ENCODE measurements at regions not wholly inside any gene's neighbourhood (a gene's known extent, or its start where the extent isn't known, plus 50 kb on each side); places are given as distances from the start of the nearest gene placed in this dataset.
"Not testable (repeated sequence)": the region's sequence is repeated elsewhere in the genome, so short reads cannot be mapped to it uniquely, and the experiment has no call there.

DNA sequence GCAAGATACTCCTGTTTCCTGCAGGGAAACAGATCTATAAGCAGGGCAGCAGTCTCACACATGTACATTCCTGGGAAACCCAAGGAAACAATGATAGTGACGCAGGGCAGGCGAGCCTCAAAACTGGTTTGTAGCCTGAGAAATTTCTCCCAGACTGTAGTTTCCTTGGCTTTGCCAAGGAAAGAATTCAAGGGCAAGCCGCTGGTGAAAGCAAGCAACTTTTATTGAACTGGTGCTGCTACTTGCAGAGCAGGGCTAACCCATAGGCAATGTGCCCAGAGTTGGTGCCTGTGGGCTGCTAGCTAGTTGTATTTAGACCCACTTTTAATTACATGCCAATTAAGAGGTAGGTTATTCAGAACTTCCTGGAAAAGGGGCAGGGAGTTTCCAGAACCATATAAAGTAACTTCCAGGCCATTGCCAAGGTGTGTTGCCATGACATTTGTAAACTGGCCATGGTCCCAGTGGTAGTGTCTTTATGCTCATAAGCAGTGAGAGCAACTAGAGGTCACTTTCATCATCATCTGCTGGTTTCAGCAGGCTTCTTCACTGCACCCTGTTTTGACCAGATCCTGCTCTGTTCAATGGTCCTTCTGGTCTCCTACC is 92.0 kb downstream of the PPIAL4A start:
- H3K79me2 ChIP-seq (ENCODE audit: insufficient read depth, low read length); H3K27ac ChIP-seq (ENCODE audit: insufficient read length, low read depth, low read length); H3K14ac ChIP-seq (ENCODE audit: insufficient read depth, low read length); H4K91ac ChIP-seq (ENCODE audit: insufficient read length, low read depth, low read length); H2AFZ ChIP-seq (ENCODE audit: low read length); H3K4me2 ChIP-seq (ENCODE audit: insufficient read depth, insufficient read length, low read length); H3K23ac ChIP-seq (ENCODE audit: insufficient read length, low read depth, low read length); H3K4me1 ChIP-seq (ENCODE audit: insufficient read depth, low read length); DNase-seq; H2AK5ac ChIP-seq (ENCODE audit: insufficient read length, low read length); H2BK5ac ChIP-seq (ENCODE audit: insufficient read length, low read length); H3K23me2 ChIP-seq (ENCODE audit: insufficient read length, low read depth, low read length, poor library complexity, severe bottlenecking); H3K27ac Mint-ChIP-seq; H3T11ph ChIP-seq (ENCODE audit: low read length); H3K9me3 Mint-ChIP-seq; H3K9me3 ChIP-seq (ENCODE audit: control insufficient read depth, low read depth, low read length); H3K4me3 Mint-ChIP-seq; H2BK120ac ChIP-seq (ENCODE audit: low read depth, low read length, poor library complexity, severe bottlenecking); H3K27me3 Mint-ChIP-seq (ENCODE audit: low read depth); H3K56ac ChIP-seq (ENCODE audit: insufficient read length, low read depth, low read length); H3K79me1 ChIP-seq (ENCODE audit: insufficient read depth, low read depth, low read length, poor library complexity, severe bottlenecking); H2BK15ac ChIP-seq (ENCODE audit: low read depth, low read length); H3K4me1 Mint-ChIP-seq; H2BK12ac ChIP-seq (ENCODE audit: insufficient read length, low read depth, low read length); H3K27me3 ChIP-seq (ENCODE audit: insufficient read depth, low read length); H4K20me1 ChIP-seq (ENCODE audit: control insufficient read depth, insufficient read depth, insufficient read length); H3K36me3 Mint-ChIP-seq (ENCODE audit: insufficient read depth in 1 of 3, low read depth in 3 of 3); H3K18ac ChIP-seq (ENCODE audit: insufficient read length, low read depth, low read length); H3K9ac ChIP-seq (ENCODE audit: extremely low read depth, insufficient read length, low read length); H3K4ac ChIP-seq (ENCODE audit: low read depth, low read length); H2BK20ac ChIP-seq (ENCODE audit: low read depth, low read length, poor library complexity, severe bottlenecking); H4K8ac ChIP-seq (replicated peaks; ENCODE audit: insufficient read length, low read depth, low read length); H4K5ac ChIP-seq (ENCODE audit: insufficient read length, low read depth, low read length): not testable (repeated sequence)
- no CpG with 5 or more reads among the region's 3 CpGs for WGBS (ENCODE audit: extremely low coverage, insufficient read length, low lambda C conversion rate)

DNA sequence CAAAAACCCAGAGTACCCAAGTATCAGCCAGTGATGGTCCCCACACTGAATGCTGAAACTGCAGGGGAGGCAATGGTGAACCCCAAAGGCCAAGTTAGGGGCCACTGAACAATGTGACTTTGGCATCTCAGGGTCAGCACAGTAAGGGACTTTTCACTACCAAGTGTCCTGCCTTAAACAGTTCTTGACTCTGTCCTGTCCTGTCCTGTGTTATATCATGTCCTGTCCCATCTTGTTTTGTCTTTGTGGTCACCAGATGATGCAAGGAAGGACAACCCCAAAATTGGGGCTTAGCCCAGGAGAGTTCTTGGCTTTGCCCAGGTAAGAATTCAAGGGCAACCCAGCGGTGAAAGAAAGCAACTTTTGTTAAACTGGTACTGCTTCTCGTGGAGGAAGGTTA is 105.0 kb downstream of the PPIAL4A start:
- H2BK15ac ChIP-seq (ENCODE audit: low read depth, low read length); H3K14ac ChIP-seq (ENCODE audit: insufficient read depth, low read length); H2BK20ac ChIP-seq (ENCODE audit: low read depth, low read length, poor library complexity, severe bottlenecking); H3T11ph ChIP-seq (ENCODE audit: low read length); H3K4me1 ChIP-seq (ENCODE audit: insufficient read depth, low read length); H3K23ac ChIP-seq (ENCODE audit: insufficient read length, low read depth, low read length); H3K79me2 ChIP-seq (ENCODE audit: insufficient read depth, low read length); DNase-seq; H3K4me1 Mint-ChIP-seq; H3K36me3 Mint-ChIP-seq (ENCODE audit: insufficient read depth in 1 of 3, low read depth in 3 of 3); H3K27ac ChIP-seq (ENCODE audit: insufficient read length, low read depth, low read length); H2AFZ ChIP-seq (ENCODE audit: low read length); H3K56ac ChIP-seq (ENCODE audit: insufficient read length, low read depth, low read length); H3K4me3 Mint-ChIP-seq; H2BK5ac ChIP-seq (ENCODE audit: insufficient read length, low read length); H3K27me3 Mint-ChIP-seq (ENCODE audit: low read depth); H3K27ac Mint-ChIP-seq; H2BK12ac ChIP-seq (ENCODE audit: insufficient read length, low read depth, low read length); H4K91ac ChIP-seq (ENCODE audit: insufficient read length, low read depth, low read length); H2AK5ac ChIP-seq (ENCODE audit: insufficient read length, low read length); H3K9me3 Mint-ChIP-seq; H3K27me3 ChIP-seq (ENCODE audit: insufficient read depth, low read length); H3K18ac ChIP-seq (ENCODE audit: insufficient read length, low read depth, low read length); H2BK120ac ChIP-seq (ENCODE audit: low read depth, low read length, poor library complexity, severe bottlenecking); H4K8ac ChIP-seq (replicated peaks; ENCODE audit: insufficient read length, low read depth, low read length); H3K4ac ChIP-seq (ENCODE audit: low read depth, low read length); H3K4me2 ChIP-seq (ENCODE audit: insufficient read depth, insufficient read length, low read length); H3K9ac ChIP-seq (ENCODE audit: extremely low read depth, insufficient read length, low read length); H4K5ac ChIP-seq (ENCODE audit: insufficient read length, low read depth, low read length); H3K9me3 ChIP-seq (ENCODE audit: control insufficient read depth, low read depth, low read length); H4K20me1 ChIP-seq (ENCODE audit: control insufficient read depth, insufficient read depth, insufficient read length); H3K79me1 ChIP-seq (ENCODE audit: insufficient read depth, low read depth, low read length, poor library complexity, severe bottlenecking); H3K23me2 ChIP-seq (ENCODE audit: insufficient read length, low read depth, low read length, poor library complexity, severe bottlenecking): not testable (repeated sequence)
- whole genome bisulfite sequencing (ENCODE audit: extremely low coverage, insufficient read length, low lambda C conversion rate), result no CpG with 5 or more reads among the region's 2 CpGs
